Esophagus squamous epithelium (tissue), 4 donors: ENCODE measurements at regions not wholly inside any gene's neighbourhood (a gene's known extent, or its start where the extent isn't known, plus 50 kb on each side); places are given as distances from the start of the nearest gene placed in this dataset.

ENCODE experiments used
- CTCF ChIP-seq, 6 experiments: fragments of 450-650 bp in 4 of 6; fragments of 200-600 bp in 2 of 6; sonication (generic) in 2 of 6; IDR thresholded peaks; one replicate each; pipeline ENCODE4 v1.5.1; 2016 to 2019; ENCODE audit warnings: antibody characterized with exemption in 6 of 6, mild to moderate bottlenecking in 4 of 6, moderate library complexity in 4 of 6
- POLR2A ChIP-seq, 4 donors: fragments of 450-650 bp; IDR thresholded peaks; one replicate each; pipeline ENCODE4 v1.6.1; 2017; ENCODE audit warnings: antibody characterized with exemption in 4 of 4, mild to moderate bottlenecking in 4 of 4, moderate library complexity in 3 of 4

DNA sequence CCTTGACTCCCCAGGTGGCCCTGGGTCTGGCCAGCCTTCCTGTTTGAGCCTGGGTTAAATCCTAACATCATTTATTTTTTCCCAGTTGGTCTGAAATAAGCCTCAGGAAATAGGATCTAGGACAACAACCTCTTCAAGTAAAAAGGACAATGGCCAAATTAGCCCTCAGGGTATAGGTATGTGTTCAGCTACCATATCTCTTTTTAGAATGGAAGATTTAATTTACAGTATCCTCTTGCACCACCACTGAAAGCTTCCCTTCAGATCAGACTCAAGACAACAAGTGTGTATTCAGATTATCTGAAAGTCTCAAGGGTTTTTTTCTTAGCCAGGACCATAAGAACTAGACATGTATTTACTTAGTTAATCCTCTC lies 61.6 kb upstream of the CXCR4 start:
- TF ChIP-seq CTCF (IDR thresholded peaks at IDR 0.05) (no peak), POLR2A (IDR thresholded peaks at IDR 0.05) (no peak)
